ENCODE measurements at regions not wholly inside any gene's neighbourhood (a gene's known extent, or its start where the extent isn't known, plus 50 kb on each side); places are given as distances from the start of the nearest gene placed in this dataset.

- H3K4me1 ChIP-seq = no peaks in the 10 kb centered on the region
- no peak overlapping the region for H3K27ac ChIP-seq
- TF ChIP-seq POLR2A (IDR thresholded peaks at IDR 0.05) = no peak
- TF ChIP-seq CTCF (IDR thresholded peaks at IDR 0.05) = no peak
- intact Hi-C loops (cut with DNase I) = no loop called here
- no peaks in the 10 kb centered on the region for H3K36me3 ChIP-seq
- WGBS, 2 donors = 97 to 98% methylated on average over 1 of the region's 1 CpG
- no peaks in the 10 kb centered on the region for H3K9me3 ChIP-seq
- no peaks in the 10 kb centered on the region for H3K27me3 ChIP-seq
- no peak for DNase-seq
- no peak overlapping the region for H3K4me3 ChIP-seq (replicated peaks in 1 of 3)
Observed at GRCh38 chr5:93925321-93925720, 183.9 kb upstream of the POU5F2 start.

- Histone ChIP-seq H3K4me1 (no peaks in the 10 kb centered on the region), H3K9me3 (no peaks in the 10 kb centered on the region), H3K27me3 (no peaks in the 10 kb centered on the region), H3K27ac (no peak overlapping the region), H3K36me3 (no peaks in the 10 kb centered on the region), H3K4me3 (replicated peaks in 1 of 3) (no peak overlapping the region)
- TF ChIP-seq POLR2A (IDR thresholded peaks at IDR 0.05) = no peak
- no peak for TF ChIP-seq CTCF (IDR thresholded peaks at IDR 0.05)
- DNase-seq = no peak
- intact Hi-C loops (cut with DNase I) = no loop called here
- 76 to 81% methylated on average over 2 of the region's 2 CpGs for WGBS, 2 donors
Observed at GRCh38 chr5:93924628-93925027, 183.2 kb upstream of the POU5F2 start.

GRCh38 chr5:93922551-93922950, 181.2 kb upstream of the POU5F2 start:
- H3K27me3 ChIP-seq = no peaks in the 10 kb centered on the region
- intact Hi-C loops (cut with DNase I) = no loop called here
- H3K4me3 ChIP-seq (replicated peaks in 1 of 3) = no peak overlapping the region
- no peaks in the 10 kb centered on the region for H3K36me3 ChIP-seq
- 92 to 94% methylated on average over 5 of the region's 5 CpGs for WGBS, 2 donors
- no peak overlapping the region for H3K27ac ChIP-seq
- no peak for TF ChIP-seq CTCF (IDR thresholded peaks at IDR 0.05)
- no peak for TF ChIP-seq POLR2A (IDR thresholded peaks at IDR 0.05)
- no peaks in the 10 kb centered on the region for H3K4me1 ChIP-seq
- no peaks in the 10 kb centered on the region for H3K9me3 ChIP-seq
- no peak for DNase-seq

GRCh38 chr5:93921001-93921400, 179.6 kb upstream of the POU5F2 start:
- H3K4me3 ChIP-seq (replicated peaks in 1 of 3) = no peak overlapping the region
- no peak for DNase-seq
- H3K36me3 ChIP-seq = no peaks in the 10 kb centered on the region
- intact Hi-C loops (cut with DNase I) = no loop called here
- no peaks in the 10 kb centered on the region for H3K9me3 ChIP-seq
- 71 to 86% methylated on average over 2 of the region's 2 CpGs for WGBS, 2 donors
- H3K27me3 ChIP-seq = no peaks in the 10 kb centered on the region
- H3K4me1 ChIP-seq = no peaks in the 10 kb centered on the region
- no peak overlapping the region for H3K27ac ChIP-seq
- TF ChIP-seq POLR2A (IDR thresholded peaks at IDR 0.05) (no peak), CTCF (IDR thresholded peaks at IDR 0.05) (no peak)

- no peak overlapping the region for H3K4me3 ChIP-seq (replicated peaks in 1 of 3)
- no peaks in the 10 kb centered on the region for H3K27me3 ChIP-seq
- no peaks in the 10 kb centered on the region for H3K4me1 ChIP-seq
- H3K9me3 ChIP-seq = no peaks in the 10 kb centered on the region
- no peak for DNase-seq
- intact Hi-C loops (cut with DNase I) = loop anchor here (10.0 kb wide), 1 partner anchor 332 kb away; the partner anchor contains the start of genes NR2F1 and NR2F1-AS1
- TF ChIP-seq POLR2A (IDR thresholded peaks at IDR 0.05) (no peak), CTCF (IDR thresholded peaks at IDR 0.05) (no peak)
- H3K27ac ChIP-seq = no peak overlapping the region
- 98 to 99% methylated on average over 1 of the region's 1 CpG for WGBS, 2 donors
- H3K36me3 ChIP-seq = no peaks in the 10 kb centered on the region
Observed at GRCh38 chr5:93916872-93917271, 175.5 kb upstream of the POU5F2 start.
